Breast epithelium (tissue), 4 donors: ENCODE measurements at regions not wholly inside any gene's neighbourhood (a gene's known extent, or its start where the extent isn't known, plus 50 kb on each side); places are given as distances from the start of the nearest gene placed in this dataset.

Experiments used
- DNase-seq, 2 donors: peaks; one replicate each; pipeline ENCODE4 v3.0.0-alpha.2; 2019; ENCODE audit warnings: low spot score in 2 of 2
- H3K27ac ChIP-seq, 2 donors: fragments of 200-600 bp; sonication (generic) in 1 of 2; one replicate each; pipeline ENCODE4 v1.5.1; 2016 to 2019; ENCODE audit warnings: mild to moderate bottlenecking in 1 of 2
- H3K27me3 ChIP-seq, 2 donors: fragments of 200-600 bp; sonication (generic) in 1 of 2; one replicate each; pipeline versions ENCODE4 v1.5.1 to v1.6.0; 2017 to 2019; ENCODE audit warnings: control low read depth in 1 of 2, mild to moderate bottlenecking in 1 of 2
- H3K36me3 ChIP-seq: fragments of 200-600 bp; one replicate; pipeline ENCODE4 v1.5.1; 2019
- H3K4me1 ChIP-seq, 2 donors: fragments of 200-600 bp; sonication (generic); one replicate each; pipeline ENCODE4 v1.5.1; 2016 to 2019; ENCODE audit warnings: control low read depth in 1 of 2
- H3K4me3 ChIP-seq, 3 donors: fragments of 200-600 bp; sonication (generic); 1 replicate in 2 of 3; 2 replicates in 1 of 3; pipeline ENCODE4 v1.5.1; 2016 to 2019; ENCODE audit warnings: mild to moderate bottlenecking in 3 of 3, moderate library complexity in 2 of 3
- H3K9me3 ChIP-seq, 2 donors: fragments of 200-600 bp; sonication (generic) in 1 of 2; one replicate each; pipeline ENCODE4 v1.5.1; 2016 to 2019; ENCODE audit warnings: control low read depth in 1 of 2
- POLR2A ChIP-seq: fragments of 450-650 bp; IDR thresholded peaks from one replicate; pipeline ENCODE4 v1.6.1; 2016; ENCODE audit warnings: antibody characterized with exemption, mild to moderate bottlenecking, moderate library complexity
- POLR2AphosphoS5 ChIP-seq, 3 donors: sonication (generic); formaldehyde crosslinking; IDR thresholded peaks; one replicate each; pipeline ENCODE4 v1.6.1; 2017; ENCODE audit warnings: antibody characterized with exemption in 3 of 3
- intact Hi-C: fragments of 100-400 bp; cut with DNase I; formaldehyde crosslinking; loops from one replicate; pipeline ENCODE4 v1.15.1; 2023; ENCODE audit warnings: low total_unique reads
- TF ChIP-seq, protein P1 (sequence below), 3 donors: fragments of 450-650 bp; IDR thresholded peaks; one replicate each; pipeline ENCODE4 v1.5.1; 2016 to 2017; ENCODE audit warnings: antibody characterized with exemption in 3 of 3, mild to moderate bottlenecking in 3 of 3, moderate library complexity in 3 of 3

DNA sequence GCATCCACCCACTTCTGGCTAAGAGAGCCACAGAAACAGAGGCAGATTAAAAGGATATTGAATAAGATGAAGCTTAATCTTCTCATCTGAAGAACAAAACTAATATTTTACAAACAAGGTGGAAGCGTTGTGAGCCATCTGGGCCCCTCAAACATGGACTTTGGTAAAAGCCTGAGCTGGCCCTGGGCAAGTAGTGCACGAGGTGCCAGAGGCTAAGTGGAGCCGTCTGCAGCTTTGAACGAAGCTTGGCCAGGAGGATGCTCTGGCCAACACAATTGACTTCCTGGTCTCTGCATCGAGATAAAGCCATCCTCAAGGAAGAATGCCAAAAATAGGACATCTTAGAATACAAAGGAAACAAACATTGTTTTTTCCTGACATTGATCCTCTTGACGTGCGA lies 53.2 kb upstream of the PLEKHG1 start:
- H3K4me3 ChIP-seq: no peak overlapping the region
- H3K4me1 ChIP-seq: no peaks in the 10 kb centered on the region
- H3K9me3 ChIP-seq: no peaks in the 10 kb centered on the region
- no peak for TF ChIP-seq POLR2A
- no peak for TF ChIP-seq POLR2AphosphoS5 (IDR thresholded peaks at IDR 0.05)
- TF ChIP-seq, protein P1, sequence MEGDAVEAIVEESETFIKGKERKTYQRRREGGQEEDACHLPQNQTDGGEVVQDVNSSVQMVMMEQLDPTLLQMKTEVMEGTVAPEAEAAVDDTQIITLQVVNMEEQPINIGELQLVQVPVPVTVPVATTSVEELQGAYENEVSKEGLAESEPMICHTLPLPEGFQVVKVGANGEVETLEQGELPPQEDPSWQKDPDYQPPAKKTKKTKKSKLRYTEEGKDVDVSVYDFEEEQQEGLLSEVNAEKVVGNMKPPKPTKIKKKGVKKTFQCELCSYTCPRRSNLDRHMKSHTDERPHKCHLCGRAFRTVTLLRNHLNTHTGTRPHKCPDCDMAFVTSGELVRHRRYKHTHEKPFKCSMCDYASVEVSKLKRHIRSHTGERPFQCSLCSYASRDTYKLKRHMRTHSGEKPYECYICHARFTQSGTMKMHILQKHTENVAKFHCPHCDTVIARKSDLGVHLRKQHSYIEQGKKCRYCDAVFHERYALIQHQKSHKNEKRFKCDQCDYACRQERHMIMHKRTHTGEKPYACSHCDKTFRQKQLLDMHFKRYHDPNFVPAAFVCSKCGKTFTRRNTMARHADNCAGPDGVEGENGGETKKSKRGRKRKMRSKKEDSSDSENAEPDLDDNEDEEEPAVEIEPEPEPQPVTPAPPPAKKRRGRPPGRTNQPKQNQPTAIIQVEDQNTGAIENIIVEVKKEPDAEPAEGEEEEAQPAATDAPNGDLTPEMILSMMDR (IDR thresholded peaks at IDR 0.05): no peak
- no peaks in the 10 kb centered on the region for H3K27me3 ChIP-seq
- DNase-seq: no peak
- no peak overlapping the region for H3K27ac ChIP-seq
- H3K36me3 ChIP-seq: no peaks in the 10 kb centered on the region
- intact Hi-C loops: no loop called here

DNA sequence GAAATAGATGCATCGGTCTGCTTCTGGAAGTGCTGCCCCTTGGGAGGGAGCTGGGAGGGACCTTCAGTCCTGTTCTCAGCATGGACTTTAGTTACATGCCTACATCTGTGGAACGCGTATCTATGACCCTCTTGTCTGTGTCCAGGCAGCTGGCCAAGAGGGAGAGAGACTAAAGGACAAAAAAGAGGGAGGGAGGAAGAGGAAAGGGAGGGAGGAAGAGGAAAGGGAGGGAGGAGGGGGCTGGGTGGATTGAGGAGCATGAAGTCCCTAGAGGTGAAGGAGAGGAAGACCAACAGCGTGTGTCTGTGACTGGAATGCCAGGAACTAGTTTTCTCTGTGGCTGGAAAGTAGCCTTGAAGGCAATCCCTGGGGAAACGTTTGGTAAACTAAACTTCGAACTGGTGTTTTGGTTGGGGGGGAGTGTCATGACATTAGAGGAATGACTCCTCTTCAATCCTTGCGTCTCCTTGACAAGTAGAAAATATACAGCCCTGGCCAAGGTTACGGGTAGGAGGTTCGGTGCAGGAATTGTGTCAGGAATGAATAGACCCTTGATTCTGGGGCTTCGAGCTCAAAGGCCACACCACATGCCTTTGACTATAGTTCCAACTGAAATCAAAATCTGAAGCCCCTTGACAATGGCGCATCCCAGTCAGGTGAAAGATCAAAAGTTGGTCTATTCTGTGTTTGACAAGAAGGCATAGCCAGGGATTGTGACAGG lies 52.0 kb upstream of the PLEKHG1 start:
- DNase-seq: no peak
- Histone ChIP-seq H3K27me3 (no peaks in the 10 kb centered on the region), H3K36me3 (no peaks in the 10 kb centered on the region), H3K9me3 (no peaks in the 10 kb centered on the region), H3K4me3 (no peak overlapping the region), H3K4me1 (no peaks in the 10 kb centered on the region), H3K27ac (no peak overlapping the region)
- intact Hi-C loops: no loop called here
- TF ChIP-seq POLR2AphosphoS5 (IDR thresholded peaks at IDR 0.05) (no peak), POLR2A (no peak)
- TF ChIP-seq, protein P1 (IDR thresholded peaks at IDR 0.05): no peak

DNA sequence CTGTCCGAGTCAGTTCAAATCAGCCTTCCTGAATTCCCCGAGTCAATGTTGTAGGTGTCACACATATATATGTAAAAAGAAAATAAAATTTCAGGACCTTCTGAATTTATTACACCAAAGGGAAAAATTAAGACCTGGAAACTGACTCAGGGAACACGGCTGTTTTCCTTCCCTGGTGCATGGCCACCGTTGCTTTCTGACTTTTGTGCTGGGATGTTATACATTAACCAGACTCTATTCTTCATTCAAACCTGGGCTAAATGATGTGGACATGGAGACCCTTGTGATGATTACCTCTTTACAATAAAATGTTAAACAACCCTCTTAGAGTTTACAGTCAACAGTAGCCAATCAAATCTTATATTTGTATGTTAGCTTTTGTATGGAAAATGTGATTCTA lies 51.4 kb upstream of the PLEKHG1 start:
- TF ChIP-seq POLR2AphosphoS5 (IDR thresholded peaks at IDR 0.05) (no peak), POLR2A (no peak)
- TF ChIP-seq, protein P1 (IDR thresholded peaks at IDR 0.05): no peak
- H3K9me3 ChIP-seq: no peaks in the 10 kb centered on the region
- intact Hi-C loops: no loop called here
- no peaks in the 10 kb centered on the region for H3K27me3 ChIP-seq
- no peak for DNase-seq
- no peaks in the 10 kb centered on the region for H3K36me3 ChIP-seq
- H3K4me3 ChIP-seq: no peak overlapping the region
- no peaks in the 10 kb centered on the region for H3K4me1 ChIP-seq
- H3K27ac ChIP-seq: no peak overlapping the region

DNA sequence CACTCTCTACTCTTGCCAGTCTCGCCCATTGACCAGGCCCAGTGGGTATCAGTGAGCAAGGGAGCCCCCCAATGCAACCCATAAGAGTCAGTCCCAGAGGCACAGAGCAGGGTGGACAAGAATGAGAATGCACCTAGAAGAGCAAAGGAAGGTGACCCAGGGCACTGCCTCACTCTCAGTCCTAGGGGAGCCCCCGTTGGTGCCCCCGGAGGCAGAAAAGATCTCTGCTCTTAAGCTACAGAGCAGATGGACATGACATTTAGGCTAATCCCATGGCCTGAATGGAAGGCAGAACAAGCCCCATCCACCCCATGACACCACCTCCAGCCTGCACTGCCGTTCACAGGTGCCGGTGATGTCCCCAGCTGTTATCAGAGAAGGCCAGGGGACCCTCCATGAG lies 50.7 kb upstream of the PLEKHG1 start:
- Histone ChIP-seq H3K4me1 (no peaks in the 10 kb centered on the region), H3K36me3 (no peaks in the 10 kb centered on the region), H3K9me3 (no peaks in the 10 kb centered on the region), H3K27me3 (no peaks in the 10 kb centered on the region), H3K4me3 (no peak overlapping the region), H3K27ac (no peak overlapping the region)
- TF ChIP-seq POLR2AphosphoS5 (IDR thresholded peaks at IDR 0.05) (no peak), POLR2A (no peak)
- TF ChIP-seq, protein P1 (IDR thresholded peaks at IDR 0.05): no peak
- intact Hi-C loops: no loop called here
- DNase-seq: no peak

DNA sequence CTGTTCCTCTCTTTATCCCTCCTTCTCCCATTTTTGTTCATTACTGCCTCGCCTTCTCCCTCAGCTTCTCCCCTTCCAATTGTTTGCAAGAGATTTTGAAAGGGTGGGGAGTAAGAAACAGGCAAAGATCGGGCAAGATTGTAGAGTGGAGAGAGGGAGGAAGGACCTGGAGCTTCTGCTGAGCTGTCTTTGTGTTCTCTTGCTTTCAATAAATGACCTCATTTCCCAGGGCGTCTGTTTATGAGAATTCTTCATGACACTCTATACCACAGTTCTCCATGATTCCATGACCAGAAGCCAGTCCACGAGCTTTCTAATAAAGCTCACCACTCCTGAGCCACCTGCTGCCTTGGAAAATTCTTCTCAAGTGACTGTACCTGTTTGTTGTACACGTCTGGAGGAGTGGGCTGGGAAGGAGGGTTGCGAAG lies 50.0 kb upstream of the PLEKHG1 start:
- Histone ChIP-seq H3K4me1 (no peaks in the 10 kb centered on the region), H3K9me3 (no peaks in the 10 kb centered on the region), H3K36me3 (no peaks in the 10 kb centered on the region), H3K27ac (no peak overlapping the region), H3K4me3 (no peak overlapping the region), H3K27me3 (no peaks in the 10 kb centered on the region)
- intact Hi-C loops: no loop called here
- TF ChIP-seq POLR2A (no peak), POLR2AphosphoS5 (IDR thresholded peaks at IDR 0.05) (no peak)
- TF ChIP-seq, protein P1 (IDR thresholded peaks at IDR 0.05): no peak
- no peak for DNase-seq
